HepG2 (cell line): ENCODE measurements at regions not wholly inside any gene's neighbourhood (a gene's known extent, or its start where the extent isn't known, plus 50 kb on each side); places are given as distances from the start of the nearest gene placed in this dataset.

ENCODE experiments used
- ATAC-seq: fragments of 200-7000 bp; cut with Tn5 transposase; 3 replicates; pipeline ENCODE4 v1.9.1; 2020; ENCODE audit warnings: mild to moderate bottlenecking, moderate library complexity
- BruUV-seq: library from RNA; stranded (reverse); fragments of 400-500 nt; replicated peaks from 2 replicates; lab custom pipeline; 2021; lab: Mats Ljungman, UMichigan
- CTCF ChIA-PET: fragments of 300-600 bp; formaldehyde crosslinking; extraction: SDS; loops from one replicate; lab custom pipeline; 2021; ENCODE audit warnings: low total read pairs, inconsistent platforms, low intra/inter-chr PET ratio; lab: Yijun Ruan, JAX
- POLR2A ChIA-PET: fragments of 350-600 bp; sonication (Branson Sonifier 250); formaldehyde crosslinking; loops from one replicate; lab custom pipeline; 2020; ENCODE audit warnings: antibody characterized with exemption, inconsistent platforms; lab: Yijun Ruan, JAX
- DNase-seq: peaks from one replicate; pipeline ENCODE4 v3.0.0-alpha.2; 2015; ENCODE audit warnings: low spot score
- FAIRE-seq: peaks from 3 replicates; lab custom pipeline; 2011; peaks lifted over from hg19 to GRCh38; lab: Jason Lieb, UNC
- H2AFZ ChIP-seq: one replicate; pipeline ENCODE4 v1.6.1; 2011; ENCODE audit warnings: low read length, inconsistent platforms
- H3K27ac ChIP-seq: fragments of 300-600 bp; 3 replicates; pipeline ENCODE4 v1.8.0; 2011; ENCODE audit warnings: mixed run types, mild to moderate bottlenecking, mixed read lengths, low read length, inconsistent platforms; ENCODE audit not compliant: insufficient read depth; ENCODE audit errors: extremely low read length
- H3K27me3 ChIP-seq, 2 experiments: fragments of 200-600 bp in 1 of 2; 2 replicates in 1 of 2; 3 replicates in 1 of 2; pipeline versions ENCODE4 v1.6.0 to v1.8.0; 2011; ENCODE audit warnings: low read length in 2 of 2, mild to moderate bottlenecking in 2 of 2, moderate library complexity in 2 of 2, inconsistent platforms in 1 of 2; ENCODE audit not compliant: insufficient read depth in 2 of 2, control insufficient read depth in 1 of 2
- H3K36me3 ChIP-seq, 2 experiments: fragments of 200-600 bp in 1 of 2; replicated peaks in 1 of 2; 2 replicates in 1 of 2; 3 replicates in 1 of 2; pipeline versions ENCODE4 v1.5.1 to v1.8.0; 2011; ENCODE audit warnings: low read length in 2 of 2, inconsistent platforms in 1 of 2; ENCODE audit not compliant: insufficient read depth in 2 of 2, control insufficient read depth in 1 of 2
- H3K4me1 ChIP-seq: 2 replicates; pipeline ENCODE4 v1.5.1; 2012; ENCODE audit warnings: low read length, inconsistent platforms; ENCODE audit not compliant: insufficient read depth
- H3K4me2 ChIP-seq: 2 replicates; pipeline ENCODE4 v1.6.0; 2011; ENCODE audit warnings: low read depth, low read length, inconsistent platforms
- H3K4me3 ChIP-seq, 3 experiments: fragments of 200-600 bp in 1 of 3; sonication (generic), shearing (Covaris generic) in 1 of 3; replicated peaks in 1 of 3; 2 replicates each; pipeline ENCODE4 v1.5.1; 2011 to 2016; ENCODE audit warnings: low read length in 3 of 3, inconsistent platforms in 2 of 3, low read depth in 2 of 3, mild to moderate bottlenecking in 2 of 3, control low read depth in 1 of 3, mixed read lengths in 1 of 3; ENCODE audit not compliant: insufficient read depth in 1 of 3
- H3K79me2 ChIP-seq: one replicate; pipeline ENCODE4 v1.6.1; 2011; ENCODE audit warnings: low read length, inconsistent platforms; ENCODE audit not compliant: insufficient read depth
- H3K9ac ChIP-seq: 2 replicates; pipeline ENCODE4 v1.6.0; 2011; ENCODE audit warnings: mild to moderate bottlenecking, low read depth, low read length, inconsistent platforms; ENCODE audit not compliant: insufficient read depth
- H3K9me3 ChIP-seq: 2 replicates; pipeline ENCODE4 v1.5.1; 2012; ENCODE audit warnings: mild to moderate bottlenecking, low read length
- H4K20me1 ChIP-seq: 2 replicates; pipeline ENCODE4 v1.6.0; 2011; ENCODE audit warnings: inconsistent platforms, mild to moderate bottlenecking, low read length, moderate library complexity; ENCODE audit not compliant: insufficient read depth
- ATM ChIP-seq: fragments of 450-650 bp; IDR thresholded peaks from 2 replicates; pipeline ENCODE4 v1.7.1; 2017; ENCODE audit warnings: mild to moderate bottlenecking, borderline replicate concordance
- DNMT3B ChIP-seq: conservative IDR thresholded peaks from 2 replicates; pipeline ENCODE4 v1.6.1; 2016; ENCODE audit warnings: missing biosample characterization, control low read depth
- HNRNPLL ChIP-seq: fragments of 200-400 bp; formaldehyde crosslinking; IDR thresholded peaks from 2 replicates; pipeline ENCODE4 v1.6.1; 2017; ENCODE audit warnings: mild to moderate bottlenecking, low read depth, low read length; ENCODE audit not compliant: poor library complexity, severe bottlenecking
- HOXA7 ChIP-seq: sonication (generic); formaldehyde crosslinking; IDR thresholded peaks from 2 replicates; pipeline ENCODE4 v1.8.1; 2022; ENCODE audit warnings: mild to moderate bottlenecking, missing genetic modification reagents, moderate library complexity
- MATR3 ChIP-seq: sonication (generic); formaldehyde crosslinking; IDR thresholded peaks from 2 replicates; pipeline ENCODE4 v1.4.0; 2020; ENCODE audit warnings: missing genetic modification reagents
- RNF2 ChIP-seq: fragments of 450-650 bp; conservative IDR thresholded peaks from 2 replicates; pipeline ENCODE4 v1.6.1; 2016; ENCODE audit warnings: low read depth
- RXRB ChIP-seq: IDR thresholded peaks from 2 replicates; pipeline ENCODE4 v1.6.1; 2016; ENCODE audit warnings: borderline replicate concordance, missing genetic modification reagents, missing compliant biosample characterization
- SETDB1 ChIP-seq: sonication (generic); formaldehyde crosslinking; IDR thresholded peaks from 2 replicates; pipeline ENCODE4 v1.5.1; 2020; ENCODE audit warnings: missing genetic modification reagents, mild to moderate bottlenecking, borderline replicate concordance
- ZNF781 ChIP-seq: sonication (generic); formaldehyde crosslinking; IDR thresholded peaks from 2 replicates; pipeline ENCODE4 v1.5.1; 2020; ENCODE audit warnings: borderline replicate concordance, mild to moderate bottlenecking, missing genetic modification reagents; ENCODE audit errors: not compliant biosample characterization
- ZSCAN20 ChIP-seq: sonication (generic); formaldehyde crosslinking; IDR thresholded peaks from 2 replicates; pipeline ENCODE4 v1.4.0; 2020; ENCODE audit warnings: missing genetic modification reagents, mild to moderate bottlenecking, borderline replicate concordance
- WGBS: methylation state at CpG from one replicate; pipeline ENCODE4 v1.1.6; 2017; ENCODE audit warnings: low lambda C conversion rate; 5-methylcytosine and 5-hydroxymethylcytosine counted together
- in situ Hi-C: cut with HindIII; loops from 2 replicates; pipeline ENCODE4 v1.10.0; 2017; ENCODE audit warnings: low pct_unique_long_range_greater_than_20kb; ENCODE audit not compliant: extremely low pct_ligation_motif_present
- intact Hi-C: fragments of 100-400 bp; cut with micrococcal nuclease; formaldehyde crosslinking; loops from one replicate; pipeline ENCODE4 v1.10.0; 2022; ENCODE audit not compliant: unreplicated experiment
- TF ChIP-seq, protein P1 (sequence below): sonication (generic); formaldehyde crosslinking; IDR thresholded peaks from 2 replicates; pipeline ENCODE4 v1.4.0; 2020; ENCODE audit warnings: missing genetic modification reagents, borderline replicate concordance
- TF ChIP-seq, protein P2 (sequence below): sonication (generic); formaldehyde crosslinking; IDR thresholded peaks from 2 replicates; pipeline ENCODE4 v1.5.0; 2020; ENCODE audit warnings: mild to moderate bottlenecking, low read depth, missing genetic modification reagents, borderline replicate concordance
- TF ChIP-seq, protein P3 (sequence below): fragments of 450-650 bp; IDR thresholded peaks from 2 replicates; pipeline ENCODE4 v1.6.1; 2017; ENCODE audit warnings: mild to moderate bottlenecking
- TF ChIP-seq, protein P4 (sequence below): IDR thresholded peaks from 2 replicates; pipeline ENCODE4 v1.6.1; 2016

DNA sequence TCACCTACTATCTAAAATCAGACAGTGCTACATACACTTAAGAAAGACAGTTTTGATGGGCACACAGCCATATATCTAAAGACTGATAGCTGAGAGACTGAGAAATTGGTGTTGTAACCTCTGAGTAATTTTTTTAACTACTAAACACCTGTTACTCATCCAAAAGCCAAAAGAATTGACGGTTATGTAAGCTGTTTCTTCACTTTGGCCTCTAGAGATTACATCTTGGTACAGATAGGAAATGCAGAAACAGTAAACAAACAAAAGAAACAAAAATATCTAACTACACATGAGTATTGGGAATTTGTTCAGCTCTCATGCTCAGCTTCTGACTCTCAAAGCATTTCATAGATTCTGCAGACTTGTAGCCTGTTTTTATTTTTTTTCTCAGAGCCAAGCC is 152.1 kb upstream of the GAS1 start:
- BruUV-seq = no TSS peak
- CTCF ChIA-PET = no interaction called here
- TF ChIP-seq, protein P1, sequence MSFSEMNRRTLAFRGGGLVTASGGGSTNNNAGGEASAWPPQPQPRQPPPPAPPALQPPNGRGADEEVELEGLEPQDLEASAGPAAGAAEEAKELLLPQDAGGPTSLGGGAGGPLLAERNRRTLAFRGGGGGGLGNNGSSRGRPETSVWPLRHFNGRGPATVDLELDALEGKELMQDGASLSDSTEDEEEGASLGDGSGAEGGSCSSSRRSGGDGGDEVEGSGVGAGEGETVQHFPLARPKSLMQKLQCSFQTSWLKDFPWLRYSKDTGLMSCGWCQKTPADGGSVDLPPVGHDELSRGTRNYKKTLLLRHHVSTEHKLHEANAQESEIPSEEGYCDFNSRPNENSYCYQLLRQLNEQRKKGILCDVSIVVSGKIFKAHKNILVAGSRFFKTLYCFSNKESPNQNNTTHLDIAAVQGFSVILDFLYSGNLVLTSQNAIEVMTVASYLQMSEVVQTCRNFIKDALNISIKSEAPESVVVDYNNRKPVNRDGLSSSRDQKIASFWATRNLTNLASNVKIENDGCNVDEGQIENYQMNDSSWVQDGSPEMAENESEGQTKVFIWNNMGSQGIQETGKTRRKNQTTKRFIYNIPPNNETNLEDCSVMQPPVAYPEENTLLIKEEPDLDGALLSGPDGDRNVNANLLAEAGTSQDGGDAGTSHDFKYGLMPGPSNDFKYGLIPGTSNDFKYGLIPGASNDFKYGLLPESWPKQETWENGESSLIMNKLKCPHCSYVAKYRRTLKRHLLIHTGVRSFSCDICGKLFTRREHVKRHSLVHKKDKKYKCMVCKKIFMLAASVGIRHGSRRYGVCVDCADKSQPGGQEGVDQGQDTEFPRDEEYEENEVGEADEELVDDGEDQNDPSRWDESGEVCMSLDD = no peak
- TF ChIP-seq ATM = no peak
- no peak for TF ChIP-seq SETDB1
- no peak for TF ChIP-seq RXRB (CRISPR knock-in tag)
- no peak for TF ChIP-seq MATR3 (CRISPR knock-in tag)
- no peak for TF ChIP-seq HOXA7 (CRISPR knock-in tag)
- no peak for TF ChIP-seq ZNF781
- TF ChIP-seq, protein P2, sequence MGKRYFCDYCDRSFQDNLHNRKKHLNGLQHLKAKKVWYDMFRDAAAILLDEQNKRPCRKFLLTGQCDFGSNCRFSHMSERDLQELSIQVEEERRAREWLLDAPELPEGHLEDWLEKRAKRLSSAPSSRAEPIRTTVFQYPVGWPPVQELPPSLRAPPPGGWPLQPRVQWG (CRISPR knock-in tag) = no peak
- TF ChIP-seq RNF2 = no peak
- no peak for TF ChIP-seq DNMT3B (CRISPR knock-in tag)
- TF ChIP-seq, protein P3, sequence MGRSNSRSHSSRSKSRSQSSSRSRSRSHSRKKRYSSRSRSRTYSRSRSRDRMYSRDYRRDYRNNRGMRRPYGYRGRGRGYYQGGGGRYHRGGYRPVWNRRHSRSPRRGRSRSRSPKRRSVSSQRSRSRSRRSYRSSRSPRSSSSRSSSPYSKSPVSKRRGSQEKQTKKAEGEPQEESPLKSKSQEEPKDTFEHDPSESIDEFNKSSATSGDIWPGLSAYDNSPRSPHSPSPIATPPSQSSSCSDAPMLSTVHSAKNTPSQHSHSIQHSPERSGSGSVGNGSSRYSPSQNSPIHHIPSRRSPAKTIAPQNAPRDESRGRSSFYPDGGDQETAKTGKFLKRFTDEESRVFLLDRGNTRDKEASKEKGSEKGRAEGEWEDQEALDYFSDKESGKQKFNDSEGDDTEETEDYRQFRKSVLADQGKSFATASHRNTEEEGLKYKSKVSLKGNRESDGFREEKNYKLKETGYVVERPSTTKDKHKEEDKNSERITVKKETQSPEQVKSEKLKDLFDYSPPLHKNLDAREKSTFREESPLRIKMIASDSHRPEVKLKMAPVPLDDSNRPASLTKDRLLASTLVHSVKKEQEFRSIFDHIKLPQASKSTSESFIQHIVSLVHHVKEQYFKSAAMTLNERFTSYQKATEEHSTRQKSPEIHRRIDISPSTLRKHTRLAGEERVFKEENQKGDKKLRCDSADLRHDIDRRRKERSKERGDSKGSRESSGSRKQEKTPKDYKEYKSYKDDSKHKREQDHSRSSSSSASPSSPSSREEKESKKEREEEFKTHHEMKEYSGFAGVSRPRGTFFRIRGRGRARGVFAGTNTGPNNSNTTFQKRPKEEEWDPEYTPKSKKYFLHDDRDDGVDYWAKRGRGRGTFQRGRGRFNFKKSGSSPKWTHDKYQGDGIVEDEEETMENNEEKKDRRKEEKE = no peak
- TF ChIP-seq, protein P4, sequence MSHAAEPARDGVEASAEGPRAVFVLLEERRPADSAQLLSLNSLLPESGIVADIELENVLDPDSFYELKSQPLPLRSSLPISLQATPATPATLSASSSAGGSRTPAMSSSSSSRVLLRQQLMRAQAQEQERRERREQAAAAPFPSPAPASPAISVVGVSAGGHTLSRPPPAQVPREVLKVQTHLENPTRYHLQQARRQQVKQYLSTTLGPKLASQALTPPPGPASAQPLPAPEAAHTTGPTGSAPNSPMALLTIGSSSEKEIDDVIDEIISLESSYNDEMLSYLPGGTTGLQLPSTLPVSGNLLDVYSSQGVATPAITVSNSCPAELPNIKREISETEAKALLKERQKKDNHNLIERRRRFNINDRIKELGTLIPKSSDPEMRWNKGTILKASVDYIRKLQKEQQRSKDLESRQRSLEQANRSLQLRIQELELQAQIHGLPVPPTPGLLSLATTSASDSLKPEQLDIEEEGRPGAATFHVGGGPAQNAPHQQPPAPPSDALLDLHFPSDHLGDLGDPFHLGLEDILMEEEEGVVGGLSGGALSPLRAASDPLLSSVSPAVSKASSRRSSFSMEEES (CRISPR knock-in tag) = no peak
- TF ChIP-seq ZSCAN20 (CRISPR knock-in tag) = no peak
- no peak for TF ChIP-seq HNRNPLL

More for the DNA sequence above, 152.1 kb upstream of the GAS1 start:
- WGBS = 0% methylated on average over 1 of the region's 1 CpG
- Histone ChIP-seq H3K79me2 (no peaks in the 10 kb centered on the region), H3K4me2 (no peak overlapping the region), H3K9ac (no peak overlapping the region), H3K9me3 (no peaks in the 10 kb centered on the region), H3K27me3 (0 out of 5 replicates have a peak, but pooled peaks cover 0 to 2% of the 10 kb centered on the region in 2 experiments), H3K4me1 (no peaks in the 10 kb centered on the region), H2AFZ (no peak overlapping the region), H4K20me1 (no peaks in the 10 kb centered on the region), H3K4me3 (no peak overlapping the region), H3K36me3 (no peaks in the 10 kb centered on the region), H3K27ac (no peak overlapping the region)
- DNase-seq (no peak), ATAC-seq (no peak), FAIRE-seq (no peak)
- POLR2A ChIA-PET = no interaction called here
- intact Hi-C loops = no loop called here
- in situ Hi-C loops = no loop called here
